CD14-positive monocyte (primary cell): ENCODE measurements at regions not wholly inside any gene's neighbourhood (a gene's known extent, or its start where the extent isn't known, plus 50 kb on each side); places are given as distances from the start of the nearest gene placed in this dataset.

ENCODE experiments used
- DNase-seq, 3 donors: peaks; one replicate each; pipeline ENCODE4 v3.0.0-alpha.2; 2011 to 2022
- H2AFZ ChIP-seq: 2 replicates; pipeline ENCODE4 v1.6.0; 2012; ENCODE audit warnings: mild to moderate bottlenecking, low read depth, low read length, inconsistent platforms; ENCODE audit not compliant: insufficient read depth, poor library complexity, severe bottlenecking
- H3K27ac ChIP-seq, 2 donors: 1 replicate in 1 of 2; 2 replicates in 1 of 2; pipeline ENCODE4 v1.5.1; 2012 to 2013; ENCODE audit warnings: low read length in 2 of 2, control low read depth in 1 of 2, inconsistent platforms in 1 of 2, low read depth in 1 of 2, mild to moderate bottlenecking in 1 of 2
- H3K27me3 ChIP-seq, 2 donors: one replicate each; pipeline versions ENCODE4 v1.6.0 to v1.6.1; 2011 to 2013; ENCODE audit warnings: low read length in 2 of 2; ENCODE audit not compliant: control insufficient read depth in 2 of 2, insufficient read depth in 2 of 2
- H3K36me3 ChIP-seq, 2 donors: replicated peaks in 1 of 2; 1 replicate in 1 of 2; 2 replicates in 1 of 2; pipeline versions ENCODE4 v1.5.1 to v1.6.1; 2012 to 2013; ENCODE audit warnings: low read length in 2 of 2, control low read depth in 1 of 2, inconsistent platforms in 1 of 2, mild to moderate bottlenecking in 1 of 2; ENCODE audit not compliant: insufficient read depth in 2 of 2, control insufficient read depth in 1 of 2
- H3K4me1 ChIP-seq, 2 donors: 1 replicate in 1 of 2; 2 replicates in 1 of 2; pipeline versions ENCODE4 v1.5.1 to v1.6.1; 2012 to 2013; ENCODE audit warnings: low read length in 2 of 2, control low read depth in 1 of 2, inconsistent platforms in 1 of 2, mild to moderate bottlenecking in 1 of 2, moderate library complexity in 1 of 2; ENCODE audit not compliant: insufficient read depth in 2 of 2, control insufficient read depth in 1 of 2
- H3K4me2 ChIP-seq: replicated peaks from 2 replicates; pipeline ENCODE3; 2012; ENCODE audit warnings: low read length, moderate library complexity, mild to moderate bottlenecking; ENCODE audit not compliant: poor library complexity, severe bottlenecking; ENCODE audit errors: extremely low read depth
- H3K4me3 ChIP-seq, 3 experiments: fragments of 200-600 bp in 1 of 3; sonication (generic) in 1 of 3; replicated peaks in 1 of 3; 1 replicate in 2 of 3; 2 replicates in 1 of 3; pipeline ENCODE4 v1.5.1; 2011 to 2013; ENCODE audit warnings: low read length in 3 of 3, mild to moderate bottlenecking in 3 of 3, control low read depth in 2 of 3, low read depth in 2 of 3, inconsistent platforms in 1 of 3, moderate library complexity in 1 of 3
- H3K79me2 ChIP-seq: 2 replicates; pipeline ENCODE4 v1.6.0; 2012; ENCODE audit warnings: mild to moderate bottlenecking, control low read depth, inconsistent platforms, low read length, moderate library complexity; ENCODE audit not compliant: insufficient read depth
- H3K9ac ChIP-seq: 2 replicates; pipeline ENCODE4 v1.6.0; 2017; ENCODE audit warnings: low read length, mild to moderate bottlenecking; ENCODE audit not compliant: insufficient read depth, poor library complexity, severe bottlenecking
- H3K9me3 ChIP-seq, 2 donors: replicated peaks in 1 of 2; 1 replicate in 1 of 2; 2 replicates in 1 of 2; pipeline versions ENCODE4 v1.5.1 to v1.6.1; 2012 to 2013; ENCODE audit warnings: low read length in 2 of 2, control low read depth in 1 of 2; ENCODE audit not compliant: control insufficient read depth in 1 of 2, insufficient read depth in 1 of 2
- H4K20me1 ChIP-seq: 2 replicates; pipeline ENCODE4 v1.6.0; 2012; ENCODE audit warnings: mild to moderate bottlenecking, low read length, control low read depth, moderate library complexity; ENCODE audit not compliant: insufficient read depth
- H3K27ac Mint-ChIP-seq, 7 donors: one replicate each; pipeline ENCODE4 v1.8.0; 2020; ENCODE audit warnings: mild to moderate bottlenecking in 7 of 7, mixed read lengths in 7 of 7, moderate library complexity in 6 of 7, inconsistent platforms in 2 of 7
- H3K27me3 Mint-ChIP-seq, 3 donors: one replicate each; pipeline ENCODE4 v1.8.0; 2021 to 2022; ENCODE audit warnings: low read depth in 3 of 3, mild to moderate bottlenecking in 3 of 3, mixed read lengths in 3 of 3, moderate library complexity in 3 of 3, inconsistent platforms in 1 of 3
- H3K36me3 Mint-ChIP-seq, 2 donors: one replicate each; pipeline ENCODE4 v1.8.0; 2020; ENCODE audit warnings: mixed read lengths in 2 of 2, inconsistent platforms in 1 of 2, mild to moderate bottlenecking in 1 of 2
- H3K4me1 Mint-ChIP-seq: one replicate; pipeline ENCODE4 v1.8.0; 2020; ENCODE audit warnings: mild to moderate bottlenecking, mixed read lengths
- H3K4me3 Mint-ChIP-seq, 2 donors: one replicate each; pipeline ENCODE4 v1.8.0; 2020; ENCODE audit warnings: mild to moderate bottlenecking in 2 of 2, mixed read lengths in 2 of 2, moderate library complexity in 1 of 2
- H3K9me3 Mint-ChIP-seq, 7 donors: one replicate each; pipeline ENCODE4 v1.8.0; 2020 to 2022; ENCODE audit warnings: mixed read lengths in 7 of 7, mild to moderate bottlenecking in 6 of 7, moderate library complexity in 6 of 7, inconsistent platforms in 2 of 7
- CTCF ChIP-seq: fragments of 200-600 bp; IDR thresholded peaks from one replicate; pipeline ENCODE4 v1.8.0; 2022; ENCODE audit warnings: antibody characterized with exemption, mild to moderate bottlenecking
- WGBS: methylation state at CpG from one replicate; pipeline ENCODE4 v1.1.5; 2013; ENCODE audit warnings: missing lambda C conversion rate; ENCODE audit not compliant: insufficient coverage; 5-methylcytosine and 5-hydroxymethylcytosine counted together
- intact Hi-C, 2 donors: fragments of 100-400 bp; cut with micrococcal nuclease; formaldehyde crosslinking; loops; one replicate each; pipeline versions ENCODE4 v1.15.0 to v1.15.1; 2023

DNA sequence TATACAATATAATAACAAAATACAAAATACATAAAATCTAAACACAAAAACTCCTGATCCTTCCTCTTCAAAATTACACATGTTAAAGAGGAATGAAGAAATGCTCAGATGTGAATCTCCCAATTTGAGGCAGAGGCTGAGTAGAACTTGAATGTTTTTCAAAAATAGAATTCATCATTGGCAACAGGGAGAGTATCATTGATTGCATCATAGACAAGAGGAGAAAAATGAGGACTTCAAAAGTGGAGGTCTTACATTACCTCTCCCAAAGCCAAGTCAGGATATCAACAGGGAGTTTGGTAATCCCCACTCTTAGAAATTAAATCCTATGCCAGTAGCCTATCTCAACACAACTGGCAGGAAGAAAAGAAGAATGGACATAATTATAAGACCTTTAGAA, 2023.9 kb upstream of the CELF4 start:
- Histone ChIP-seq H3K27ac (no peak overlapping the region), H3K4me2 (no peak overlapping the region), H3K27me3 (no peaks in the 10 kb centered on the region), H4K20me1 (no peaks in the 10 kb centered on the region), H3K36me3 (no peaks in the 10 kb centered on the region), H3K79me2 (no peaks in the 10 kb centered on the region), H3K9ac (no peak overlapping the region), H3K4me3 (no peak overlapping the region), H2AFZ (no peak overlapping the region), H3K9me3 (no peaks in the 10 kb centered on the region), H3K4me1 (no peaks in the 10 kb centered on the region)
- no peak for DNase-seq
- H3K4me3 Mint-ChIP-seq, result no peak overlapping the region
- peaks cover 0 to 2% (median 0%) of the 10 kb centered on the region in 3 donors for H3K27me3 Mint-ChIP-seq
- no peak for TF ChIP-seq CTCF
- intact Hi-C loops, result no loop called here
- peaks cover 0 to 10% (median 0%) of the 10 kb centered on the region in 7 donors for H3K9me3 Mint-ChIP-seq
- H3K4me1 Mint-ChIP-seq, result no peaks in the 10 kb centered on the region
- no peaks in the 10 kb centered on the region for H3K36me3 Mint-ChIP-seq
- H3K27ac Mint-ChIP-seq, result no peak overlapping the region

GRCh38 chr18:39587586-39587985, 2022.0 kb upstream of the CELF4 start:
- H3K9ac ChIP-seq, result no peak overlapping the region
- no peaks in the 10 kb centered on the region for H3K79me2 ChIP-seq
- no peak overlapping the region for H3K4me2 ChIP-seq
- H4K20me1 ChIP-seq, result no peaks in the 10 kb centered on the region
- WGBS, result no CpG with 5 or more reads among the region's 1 CpG
- H3K27me3 Mint-ChIP-seq, result peaks cover 0 to 2% (median 0%) of the 10 kb centered on the region in 3 donors
- no peak overlapping the region for H3K27ac Mint-ChIP-seq
- no peak overlapping the region for H3K4me3 Mint-ChIP-seq
- no peaks in the 10 kb centered on the region for H3K4me1 ChIP-seq
- H3K36me3 ChIP-seq, result no peaks in the 10 kb centered on the region
- DNase-seq, result no peak
- no peaks in the 10 kb centered on the region for H3K36me3 Mint-ChIP-seq
- H3K27me3 ChIP-seq, result no peaks in the 10 kb centered on the region
- no peak overlapping the region for H3K27ac ChIP-seq
- peaks cover 0 to 9% (median 0%) of the 10 kb centered on the region in 7 donors for H3K9me3 Mint-ChIP-seq
- intact Hi-C loops, result no loop called here
- H3K4me1 Mint-ChIP-seq, result no peaks in the 10 kb centered on the region
- TF ChIP-seq CTCF, result no peak
- H3K4me3 ChIP-seq, result no peak overlapping the region
- H3K9me3 ChIP-seq, result no peaks in the 10 kb centered on the region
- H2AFZ ChIP-seq, result no peak overlapping the region
